ENCODE measurements at regions not wholly inside any gene's neighbourhood (a gene's known extent, or its start where the extent isn't known, plus 50 kb on each side); places are given as distances from the start of the nearest gene placed in this dataset.

DNA sequence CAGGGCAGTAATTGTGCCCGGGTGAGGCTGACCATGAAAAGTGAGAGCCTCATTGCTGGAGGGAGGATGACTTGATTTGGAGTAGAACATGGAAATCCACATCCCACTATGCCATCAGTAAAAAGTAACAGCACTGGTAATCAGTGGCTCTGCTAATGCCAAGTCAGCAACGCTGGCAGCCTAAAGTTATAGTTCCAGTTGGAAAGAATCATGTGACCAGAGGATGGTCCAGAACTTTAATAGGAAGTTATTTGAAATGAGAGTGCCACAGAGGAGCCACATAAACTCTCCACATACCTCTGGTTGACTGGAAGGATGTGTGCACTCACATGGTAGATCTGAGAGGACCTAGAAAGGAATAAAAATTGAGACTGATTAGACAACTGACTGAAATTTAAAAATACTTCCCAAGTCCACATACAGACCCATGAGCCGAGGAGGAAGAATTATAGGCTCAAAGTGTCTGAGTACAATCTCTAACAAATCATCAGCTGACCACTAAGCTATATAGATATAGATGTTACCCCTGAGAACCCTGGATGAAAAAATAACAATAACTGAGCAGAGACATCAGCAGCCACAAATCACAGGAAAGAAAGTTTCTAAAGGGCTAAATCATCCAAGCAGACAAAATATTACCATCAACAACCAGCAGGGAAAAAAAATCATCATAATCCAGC lies 346.8 kb downstream of the STK39 start:
- no peak overlapping the region for H3K4me3 ChIP-seq (replicated peaks in 1 of 2; ENCODE audit: low read depth in 2 of 2, low read length in 2 of 2)
- no peak for DNase-seq (ENCODE audit: low read depth in 2 of 2)
- TF ChIP-seq, protein P1, sequence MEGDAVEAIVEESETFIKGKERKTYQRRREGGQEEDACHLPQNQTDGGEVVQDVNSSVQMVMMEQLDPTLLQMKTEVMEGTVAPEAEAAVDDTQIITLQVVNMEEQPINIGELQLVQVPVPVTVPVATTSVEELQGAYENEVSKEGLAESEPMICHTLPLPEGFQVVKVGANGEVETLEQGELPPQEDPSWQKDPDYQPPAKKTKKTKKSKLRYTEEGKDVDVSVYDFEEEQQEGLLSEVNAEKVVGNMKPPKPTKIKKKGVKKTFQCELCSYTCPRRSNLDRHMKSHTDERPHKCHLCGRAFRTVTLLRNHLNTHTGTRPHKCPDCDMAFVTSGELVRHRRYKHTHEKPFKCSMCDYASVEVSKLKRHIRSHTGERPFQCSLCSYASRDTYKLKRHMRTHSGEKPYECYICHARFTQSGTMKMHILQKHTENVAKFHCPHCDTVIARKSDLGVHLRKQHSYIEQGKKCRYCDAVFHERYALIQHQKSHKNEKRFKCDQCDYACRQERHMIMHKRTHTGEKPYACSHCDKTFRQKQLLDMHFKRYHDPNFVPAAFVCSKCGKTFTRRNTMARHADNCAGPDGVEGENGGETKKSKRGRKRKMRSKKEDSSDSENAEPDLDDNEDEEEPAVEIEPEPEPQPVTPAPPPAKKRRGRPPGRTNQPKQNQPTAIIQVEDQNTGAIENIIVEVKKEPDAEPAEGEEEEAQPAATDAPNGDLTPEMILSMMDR (IDR thresholded peaks at IDR 0.05; ENCODE audit: low read depth, low read length), result no peak

DNA sequence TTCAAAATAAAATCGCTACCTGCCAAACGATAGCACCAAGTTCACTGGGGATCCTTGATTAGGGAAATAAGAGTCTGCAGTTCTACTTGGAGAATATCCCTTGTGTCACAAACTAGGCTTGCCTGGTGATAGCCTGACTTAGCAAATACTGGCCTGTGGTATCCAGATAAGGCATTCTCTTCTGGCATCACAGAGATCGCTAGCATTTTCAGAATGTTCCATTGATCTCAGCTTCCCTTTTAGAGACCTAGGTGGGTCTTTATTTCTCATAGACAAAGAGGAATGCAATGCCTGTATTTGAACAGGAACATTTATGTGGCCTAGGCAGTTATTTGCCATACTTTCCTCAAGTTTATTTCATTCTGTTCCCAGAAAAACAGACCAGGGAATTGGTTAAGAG lies 349.1 kb downstream of the STK39 start:
- no peak for DNase-seq (ENCODE audit: low read depth in 2 of 2)
- no peak overlapping the region for H3K4me3 ChIP-seq (replicated peaks in 1 of 2; ENCODE audit: low read depth in 2 of 2, low read length in 2 of 2)
- TF ChIP-seq, protein P1 (IDR thresholded peaks at IDR 0.05; ENCODE audit: low read depth, low read length), result no peak

DNA sequence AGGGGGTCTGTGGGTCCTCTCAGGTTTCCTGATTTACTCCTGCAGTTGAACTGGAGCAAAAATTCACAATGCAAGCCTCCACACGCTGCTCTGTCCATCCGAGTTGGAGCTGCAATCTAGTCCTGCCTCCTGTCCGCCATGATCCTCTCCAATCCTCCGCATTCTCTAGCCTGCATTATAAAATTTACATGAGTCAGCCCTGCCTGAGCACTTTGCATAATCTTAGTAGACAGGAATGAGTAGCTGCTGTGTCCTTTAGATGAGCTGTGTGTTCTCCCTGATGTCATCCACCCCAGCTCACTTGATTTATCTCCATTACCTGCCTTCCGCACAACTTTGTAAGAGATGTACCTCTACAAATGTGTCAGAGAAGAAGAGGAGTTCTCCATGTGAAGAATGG lies 355.6 kb downstream of the STK39 start:
- DNase-seq (ENCODE audit: low read depth in 2 of 2), result no peak
- TF ChIP-seq, protein P1 (IDR thresholded peaks at IDR 0.05; ENCODE audit: low read depth, low read length), result no peak
- H3K4me3 ChIP-seq (replicated peaks in 1 of 2; ENCODE audit: low read depth in 2 of 2, low read length in 2 of 2), result no peak overlapping the region

DNA sequence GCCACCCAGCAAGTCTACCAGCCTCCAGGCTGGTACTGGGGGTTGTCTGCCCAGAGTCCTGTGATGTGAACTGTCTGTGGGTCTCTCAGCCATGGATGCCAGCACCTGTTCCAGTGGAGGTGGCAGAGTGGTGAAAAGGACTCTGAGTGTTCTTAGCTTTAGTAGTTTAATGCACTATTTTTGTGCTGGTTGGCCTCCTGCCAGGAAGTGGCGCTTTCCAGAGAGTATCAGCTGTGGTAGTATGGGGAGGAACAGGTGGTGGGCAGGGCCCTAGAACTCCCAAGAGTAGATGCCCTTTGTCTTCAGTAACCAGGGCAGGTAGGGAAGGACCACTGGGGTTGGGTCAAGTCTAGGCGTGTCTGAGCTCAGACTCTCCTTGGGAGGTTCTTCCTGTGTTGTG lies 356.7 kb downstream of the STK39 start:
- no peak overlapping the region for H3K4me3 ChIP-seq (replicated peaks in 1 of 2; ENCODE audit: low read depth in 2 of 2, low read length in 2 of 2)
- TF ChIP-seq, protein P1 (IDR thresholded peaks at IDR 0.05; ENCODE audit: low read depth, low read length), result no peak
- DNase-seq (ENCODE audit: low read depth in 2 of 2), result no peak

DNA sequence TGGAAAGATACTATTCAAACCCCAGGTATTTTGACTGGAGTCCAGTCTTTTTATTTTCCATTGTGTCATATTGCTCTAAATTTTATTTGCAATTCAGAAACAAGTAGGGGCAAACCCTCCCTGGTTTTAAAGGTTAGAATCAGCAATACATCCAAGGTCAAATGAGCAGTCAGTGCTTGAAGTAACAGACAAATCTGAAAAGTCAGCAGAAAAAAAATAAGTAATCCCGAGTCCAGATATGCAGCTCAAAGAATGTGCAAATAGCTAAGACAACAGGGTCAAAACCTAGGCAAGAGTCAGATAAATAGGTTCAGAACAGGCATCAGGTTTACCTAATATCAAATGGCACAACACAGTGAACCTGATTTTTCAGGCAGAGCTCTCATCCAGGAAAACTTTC lies 367.0 kb downstream of the STK39 start:
- TF ChIP-seq, protein P1 (IDR thresholded peaks at IDR 0.05; ENCODE audit: low read depth, low read length), result no peak
- DNase-seq (ENCODE audit: low read depth in 2 of 2), result no peak

DNA sequence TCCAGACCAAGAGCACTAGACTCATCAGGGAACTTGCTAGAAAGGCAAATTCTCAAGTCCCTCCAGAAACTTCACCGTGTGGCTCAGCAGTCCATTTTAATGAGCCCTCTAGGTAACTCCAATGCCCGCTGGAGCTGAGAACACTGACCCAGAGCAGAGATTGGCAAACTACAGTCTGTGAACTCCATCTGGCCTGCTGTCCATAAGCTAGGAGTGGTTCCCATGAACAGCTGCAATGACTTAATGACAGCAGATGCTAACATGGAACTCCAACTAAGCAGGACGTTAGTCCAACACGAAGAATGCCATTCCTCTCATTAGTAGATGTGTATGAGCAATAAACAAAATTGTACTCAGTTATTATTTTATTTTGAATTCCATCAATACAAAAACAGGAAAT lies 371.9 kb downstream of the STK39 start:
- H3K4me3 ChIP-seq (replicated peaks in 1 of 2; ENCODE audit: low read depth in 2 of 2, low read length in 2 of 2), result no peak overlapping the region
- no peak for DNase-seq (ENCODE audit: low read depth in 2 of 2)
- TF ChIP-seq, protein P1 (IDR thresholded peaks at IDR 0.05; ENCODE audit: low read depth, low read length), result no peak

More for the DNA sequence above, 367.0 kb downstream of the STK39 start:
- no peak overlapping the region for H3K4me3 ChIP-seq (replicated peaks in 1 of 2; ENCODE audit: low read depth in 2 of 2, low read length in 2 of 2)

DNA sequence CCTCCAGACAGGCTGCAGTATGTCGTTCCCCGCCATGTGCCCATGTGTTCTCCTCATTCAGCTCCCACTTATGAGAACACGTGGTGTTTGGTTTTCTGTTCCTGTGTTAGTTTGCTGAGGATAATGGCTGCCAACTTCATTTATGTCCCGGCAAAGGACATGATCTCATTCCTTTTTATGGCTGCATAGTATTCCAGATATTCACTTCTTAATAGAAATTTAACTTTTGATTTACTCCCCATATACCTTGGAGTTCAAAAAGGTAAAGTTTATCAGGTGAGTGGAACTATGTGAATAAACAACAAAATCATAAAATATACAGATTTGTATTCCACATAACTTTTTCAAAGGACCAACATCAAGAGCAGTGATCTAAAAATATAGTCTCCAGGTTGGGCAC lies 372.6 kb downstream of the STK39 start:
- no peak overlapping the region for H3K4me3 ChIP-seq (replicated peaks in 1 of 2; ENCODE audit: low read depth in 2 of 2, low read length in 2 of 2)
- TF ChIP-seq, protein P1 (IDR thresholded peaks at IDR 0.05; ENCODE audit: low read depth, low read length), result no peak

More for the DNA sequence above, 372.6 kb downstream of the STK39 start:
- DNase-seq (ENCODE audit: low read depth in 2 of 2), result no peak
